ENCODE measurements at regions not wholly inside any gene's neighbourhood (a gene's known extent, or its start where the extent isn't known, plus 50 kb on each side); places are given as distances from the start of the nearest gene placed in this dataset.

DNA sequence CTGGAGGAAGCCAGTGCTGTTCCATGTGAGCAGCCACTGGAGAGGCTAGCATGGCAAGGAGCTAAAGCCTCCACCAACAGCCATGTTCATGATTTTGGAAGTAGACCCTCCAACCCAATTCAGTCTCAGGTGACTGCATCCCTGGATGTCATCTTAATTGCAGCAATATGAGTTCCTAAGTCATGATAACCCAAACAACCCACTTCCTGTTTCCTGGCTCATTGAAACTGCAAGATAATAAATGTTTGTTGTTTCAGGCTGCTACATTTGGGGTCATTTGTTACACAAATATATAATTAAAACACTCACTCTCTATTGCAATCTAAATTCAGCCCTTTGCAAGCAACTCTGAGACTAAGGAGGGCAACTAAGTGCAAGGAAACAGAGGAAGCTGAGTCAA, 62.4 kb upstream of the SLC24A5 start:
- TF ChIP-seq CTCF (IDR thresholded peaks at IDR 0.05) = no peak
- Histone ChIP-seq H3K4me1 (no peaks in the 10 kb centered on the region), H3K4me3 (no peak overlapping the region), H3K27ac (no peak overlapping the region), H3K9me3 (no peaks in the 10 kb centered on the region), H3K36me3 (no peaks in the 10 kb centered on the region), H3K27me3 (no peaks in the 10 kb centered on the region), H3K9ac (ENCODE audit: low read depth in 2 of 2, low read length in 2 of 2) (no peak overlapping the region)
- no peak for DNase-seq
- intact Hi-C loops (cut with DNase I) = no loop called here

- no peak overlapping the region for H3K27ac ChIP-seq
- intact Hi-C loops (cut with DNase I) = no loop called here
- TF ChIP-seq CTCF (IDR thresholded peaks at IDR 0.05) = no peak
Measured at GRCh38 chr15:48059791-48060190, 61.0 kb upstream of the SLC24A5 start.

DNA sequence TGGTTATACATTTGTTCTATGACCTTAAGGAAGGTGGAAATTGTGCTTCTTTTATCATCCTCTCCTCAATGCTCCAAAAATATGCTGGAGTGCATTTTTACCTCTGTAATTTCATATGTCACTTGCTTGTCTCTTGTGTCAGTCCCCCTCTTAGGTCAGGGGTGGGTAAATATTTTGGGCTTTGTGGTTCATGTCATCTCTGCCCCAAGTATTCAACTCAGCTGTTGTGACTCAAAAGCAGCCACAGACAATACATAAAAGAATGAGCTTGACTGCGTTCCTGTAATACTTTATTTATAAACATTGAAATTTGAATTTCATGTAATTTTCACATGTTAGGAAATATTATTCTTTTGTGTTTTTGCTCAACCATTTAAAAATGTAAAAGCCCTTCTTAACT, 60.4 kb upstream of the SLC24A5 start:
- intact Hi-C loops (cut with DNase I) = no loop called here
- no peak overlapping the region for H3K9ac ChIP-seq (ENCODE audit: low read depth in 2 of 2, low read length in 2 of 2)
- H3K27me3 ChIP-seq = no peaks in the 10 kb centered on the region
- H3K4me1 ChIP-seq = no peaks in the 10 kb centered on the region
- H3K27ac ChIP-seq = no peak overlapping the region
- no peaks in the 10 kb centered on the region for H3K9me3 ChIP-seq
- no peak for TF ChIP-seq CTCF (IDR thresholded peaks at IDR 0.05)
- no peak overlapping the region for H3K4me3 ChIP-seq
- DNase-seq = no peak
- no peaks in the 10 kb centered on the region for H3K36me3 ChIP-seq

More at GRCh38 chr15:48059791-48060190, 61.0 kb upstream of the SLC24A5 start:
- no peaks in the 10 kb centered on the region for H3K9me3 ChIP-seq
- no peaks in the 10 kb centered on the region for H3K27me3 ChIP-seq
- H3K4me1 ChIP-seq = no peaks in the 10 kb centered on the region
- H3K36me3 ChIP-seq = no peaks in the 10 kb centered on the region
- peak; percentile 35 for DNase-seq
- H3K4me3 ChIP-seq = no peak overlapping the region
- H3K9ac ChIP-seq (ENCODE audit: low read depth in 2 of 2, low read length in 2 of 2) = no peak overlapping the region

DNA sequence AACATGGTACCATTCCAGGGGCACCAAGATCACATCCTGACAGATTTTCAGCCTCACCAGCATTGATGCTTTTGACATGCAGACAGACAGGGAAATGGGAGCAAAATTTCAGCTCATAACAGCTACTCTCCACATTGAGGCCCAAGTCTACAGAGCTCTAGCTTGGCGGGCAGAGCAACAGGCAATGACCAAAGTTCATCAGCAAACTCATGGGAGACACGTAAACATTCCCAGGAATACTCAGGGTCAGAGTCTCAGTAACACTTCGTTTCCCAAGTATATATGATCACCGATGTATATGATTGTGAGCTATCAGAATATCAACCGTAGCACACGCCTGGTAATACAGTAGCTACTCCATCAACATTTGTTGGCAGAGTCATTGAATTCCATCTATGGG, 59.2 kb upstream of the SLC24A5 start:
- intact Hi-C loops (cut with DNase I) = no loop called here
- no peak for DNase-seq
- H3K27ac ChIP-seq = no peak overlapping the region
- H3K36me3 ChIP-seq = no peaks in the 10 kb centered on the region
- H3K4me1 ChIP-seq = no peaks in the 10 kb centered on the region
- no peak overlapping the region for H3K4me3 ChIP-seq
- TF ChIP-seq CTCF (IDR thresholded peaks at IDR 0.05) = no peak
- no peaks in the 10 kb centered on the region for H3K9me3 ChIP-seq
- H3K9ac ChIP-seq (ENCODE audit: low read depth in 2 of 2, low read length in 2 of 2) = no peak overlapping the region
- H3K27me3 ChIP-seq = no peaks in the 10 kb centered on the region

- intact Hi-C loops (cut with DNase I) = no loop called here
- TF ChIP-seq CTCF (IDR thresholded peaks at IDR 0.05) = no peak
- Histone ChIP-seq H3K9me3 (no peaks in the 10 kb centered on the region), H3K27me3 (no peaks in the 10 kb centered on the region), H3K4me1 (no peaks in the 10 kb centered on the region), H3K36me3 (no peaks in the 10 kb centered on the region), H3K9ac (ENCODE audit: low read depth in 2 of 2, low read length in 2 of 2) (no peak overlapping the region), H3K27ac (no peak overlapping the region), H3K4me3 (no peak overlapping the region)
- no peak for DNase-seq
Measured at GRCh38 chr15:48062148-48062872, 58.5 kb upstream of the SLC24A5 start.
